Endothelial cell of umbilical vein (primary cell): ENCODE measurements at regions not wholly inside any gene's neighbourhood (a gene's known extent, or its start where the extent isn't known, plus 50 kb on each side); places are given as distances from the start of the nearest gene placed in this dataset.

Experiments used
- BruUV-seq: library from RNA; stranded (reverse); fragments of 400-500 nt; replicated peaks from 2 replicates; lab custom pipeline; 2021; lab: Mats Ljungman, UMichigan
- CTCF ChIA-PET: fragments of 300-600, 350-600 bp; sonication (Branson Sonifier 250); formaldehyde crosslinking; loops from one replicate; lab custom pipeline; 2021; ENCODE audit warnings: antibody characterized with exemption, inconsistent platforms; lab: Charles Lee
- POLR2A ChIA-PET: fragments of 300-600, 350-600 bp; sonication (Branson Sonifier 250); formaldehyde crosslinking; loops from one replicate; lab custom pipeline; 2021; ENCODE audit warnings: antibody characterized with exemption, inconsistent platforms; lab: Charles Lee
- DNase-seq: peaks from one replicate; pipeline ENCODE4 v3.0.0-alpha.2; 2011; ENCODE audit warnings: low read depth, low spot score
- FAIRE-seq: peaks from 2 replicates; lab custom pipeline; 2011; peaks lifted over from hg19 to GRCh38; lab: Jason Lieb, UNC
- H2AFZ ChIP-seq: 2 replicates; pipeline ENCODE4 v1.6.0; 2012; ENCODE audit warnings: low read depth, low read length, control low read depth, inconsistent platforms
- H3K27ac ChIP-seq: 2 replicates; pipeline ENCODE4 v1.5.1; 2011; ENCODE audit warnings: low read depth, mild to moderate bottlenecking, control low read depth, low read length, moderate library complexity; ENCODE audit not compliant: insufficient read depth
- H3K27me3 ChIP-seq, 2 experiments: 2 replicates each; pipeline versions ENCODE4 v1.6.0 to v1.6.1; 2011; ENCODE audit warnings: low read length in 2 of 2, mixed read lengths in 1 of 2; ENCODE audit not compliant: control insufficient read depth in 2 of 2, insufficient read depth in 2 of 2
- H3K36me3 ChIP-seq, 2 experiments: 2 replicates in 1 of 2; 3 replicates in 1 of 2; pipeline ENCODE4 v1.5.1; 2011; ENCODE audit warnings: low read length in 2 of 2, mild to moderate bottlenecking in 1 of 2, moderate library complexity in 1 of 2; ENCODE audit not compliant: control insufficient read depth in 2 of 2, insufficient read depth in 2 of 2; ENCODE audit errors: extremely low read depth in 1 of 2
- H3K4me1 ChIP-seq: 3 replicates; pipeline ENCODE4 v1.5.1; 2011; ENCODE audit warnings: mild to moderate bottlenecking, low read length; ENCODE audit not compliant: control insufficient read depth, insufficient read depth; ENCODE audit errors: extremely low read depth
- H3K4me2 ChIP-seq: 2 replicates; pipeline ENCODE4 v1.6.1; 2011; ENCODE audit warnings: low read length, control low read depth, mixed read lengths; ENCODE audit not compliant: insufficient read depth
- H3K4me3 ChIP-seq, 3 experiments: fragments of 200-600 bp in 1 of 3; sonication (generic), shearing (Covaris generic) in 1 of 3; replicated peaks in 1 of 3; 2 replicates each; pipeline ENCODE4 v1.5.1; 2011 to 2016; ENCODE audit warnings: control low read depth in 3 of 3, low read length in 3 of 3, mild to moderate bottlenecking in 2 of 3, inconsistent platforms in 1 of 3, low read depth in 1 of 3, moderate library complexity in 1 of 3; ENCODE audit not compliant: insufficient read depth in 1 of 3
- H3K79me2 ChIP-seq: 2 replicates; pipeline ENCODE4 v1.6.0; 2012; ENCODE audit warnings: low read length, inconsistent platforms; ENCODE audit not compliant: control insufficient read depth, insufficient read depth
- H3K9ac ChIP-seq: replicated peaks from 2 replicates; pipeline ENCODE3; 2011; ENCODE audit warnings: low read length, control low read depth; ENCODE audit not compliant: insufficient read depth; ENCODE audit errors: extremely low read depth
- H3K9me1 ChIP-seq: replicated peaks from 3 replicates; pipeline ENCODE4 v1.6.0; 2011; ENCODE audit warnings: mild to moderate bottlenecking, low read length; ENCODE audit not compliant: control insufficient read depth, insufficient read depth; ENCODE audit errors: extremely low read depth
- H3K9me3 ChIP-seq: replicated peaks from 2 replicates; pipeline ENCODE4 v1.5.1; 2012; ENCODE audit warnings: low read length, inconsistent platforms; ENCODE audit not compliant: control insufficient read depth, insufficient read depth
- H4K20me1 ChIP-seq: replicated peaks from 2 replicates; pipeline ENCODE3; 2011; ENCODE audit warnings: mild to moderate bottlenecking, low read length; ENCODE audit not compliant: control insufficient read depth, insufficient read depth; ENCODE audit errors: extremely low read depth
- CTCF ChIP-seq, 2 donors: IDR thresholded peaks; 1 replicate in 1 of 2; 2 replicates in 1 of 2; pipeline ENCODE4 v1.5.1; 2011; ENCODE audit warnings: low read length in 2 of 2, mild to moderate bottlenecking in 2 of 2, moderate library complexity in 2 of 2, control low read depth in 1 of 2, inconsistent platforms in 1 of 2, low read depth in 1 of 2; ENCODE audit not compliant: insufficient read depth in 1 of 2; ENCODE audit errors: extremely low read depth in 1 of 2
- EZH2 ChIP-seq: IDR thresholded peaks from 2 replicates; pipeline ENCODE4 v1.6.1; 2012; ENCODE audit warnings: borderline replicate concordance, low read depth, mild to moderate bottlenecking, moderate library complexity, low read length, inconsistent platforms; ENCODE audit not compliant: severe bottlenecking
- FOS ChIP-seq: IDR thresholded peaks from 2 replicates; pipeline ENCODE4 v1.6.1; 2011; ENCODE audit warnings: mild to moderate bottlenecking, low read length, moderate library complexity, borderline replicate concordance; ENCODE audit not compliant: insufficient read depth
- GATA2 ChIP-seq: IDR thresholded peaks from 2 replicates; pipeline ENCODE4 v1.7.0; 2011; ENCODE audit warnings: low read depth, mild to moderate bottlenecking, moderate library complexity, mixed read lengths, low read length; ENCODE audit not compliant: insufficient read length, insufficient read depth
- JUN ChIP-seq: IDR thresholded peaks from 2 replicates; pipeline ENCODE4 v1.6.1; 2011; ENCODE audit warnings: borderline replicate concordance, low read depth; ENCODE audit not compliant: insufficient read length, insufficient read depth
- MAX ChIP-seq: IDR thresholded peaks from 2 replicates; pipeline ENCODE4 v1.6.1; 2011; ENCODE audit not compliant: insufficient read depth, insufficient read length
- MYC ChIP-seq: IDR thresholded peaks from one replicate; pipeline ENCODE4 v1.6.1; 2011; ENCODE audit warnings: mild to moderate bottlenecking, low read depth, low read length
- POLR2A ChIP-seq: IDR thresholded peaks from 2 replicates; pipeline ENCODE4 v1.6.1; 2012; ENCODE audit warnings: low read depth, mild to moderate bottlenecking, control low read depth, low read length
- POLR2AphosphoS5 ChIP-seq: IDR thresholded peaks from 2 replicates; pipeline ENCODE4 v1.6.1; 2012; ENCODE audit warnings: low read depth, mild to moderate bottlenecking, control low read depth, low read length, moderate library complexity; ENCODE audit not compliant: insufficient read depth
- dilution Hi-C: fragments of 300-500 bp; cut with MboI; formaldehyde crosslinking; loops from one replicate; pipeline ENCODE4 v1.15.0; 2019; ENCODE audit warnings: low sequenced_read_pairs; ENCODE audit not compliant: extremely low pct_ligation_motif_present
- intact Hi-C: fragments of 100-400 bp; cut with micrococcal nuclease; formaldehyde crosslinking; loops from one replicate; pipeline ENCODE4 v1.10.0; 2022

- POLR2A ChIA-PET = no interaction called here
- Histone ChIP-seq H3K4me2 (no peak overlapping the region), H3K27ac (no peak overlapping the region), H4K20me1 (no peaks in the 10 kb centered on the region), H3K9ac (no peak overlapping the region), H3K79me2 (no peaks in the 10 kb centered on the region), H3K9me3 (no peaks in the 10 kb centered on the region), H3K36me3 (no peaks in the 10 kb centered on the region), H3K9me1 (no peaks in the 10 kb centered on the region), H3K27me3 (no peaks in the 10 kb centered on the region), H3K4me1 (peaks cover 5% of the 10 kb centered on the region), H2AFZ (no peak overlapping the region), H3K4me3 (no peak overlapping the region)
- FAIRE-seq (no peak), DNase-seq (no peak)
- dilution Hi-C loops = no loop called here
- TF ChIP-seq POLR2AphosphoS5 = no peak
- no peak for TF ChIP-seq MYC
- TF ChIP-seq CTCF (IDR thresholded peaks at IDR 0.05; ENCODE audit: extremely low read depth in 1 of 2, insufficient read depth in 1 of 2, low read depth in 1 of 2, low read length in 2 of 2) = no peak
- no peak for TF ChIP-seq POLR2A
- no peak for TF ChIP-seq MAX
- TF ChIP-seq JUN = no peak
- TF ChIP-seq FOS = no peak
- no peak for TF ChIP-seq EZH2
- TF ChIP-seq GATA2 = no peak
- intact Hi-C loops = no loop called here
- CTCF ChIA-PET = interaction anchor here (1.1 to 1.8 kb wide), 6 partner anchors 10 to 43 kb away, joined by 3 to 6 read pairs (median 4); no protein-coding TSS in a partner anchor
- no TSS peak for BruUV-seq
These were observed 81.0 kb upstream of the STARD13 start for GRCh38 chr13:33366469-33367062.
